ENCODE measurements at regions not wholly inside any gene's neighbourhood (a gene's known extent, or its start where the extent isn't known, plus 50 kb on each side); places are given as distances from the start of the nearest gene placed in this dataset.
A peak's percentile ranks its signal among the peaks of the same experiment; 100 is the strongest.

DNA sequence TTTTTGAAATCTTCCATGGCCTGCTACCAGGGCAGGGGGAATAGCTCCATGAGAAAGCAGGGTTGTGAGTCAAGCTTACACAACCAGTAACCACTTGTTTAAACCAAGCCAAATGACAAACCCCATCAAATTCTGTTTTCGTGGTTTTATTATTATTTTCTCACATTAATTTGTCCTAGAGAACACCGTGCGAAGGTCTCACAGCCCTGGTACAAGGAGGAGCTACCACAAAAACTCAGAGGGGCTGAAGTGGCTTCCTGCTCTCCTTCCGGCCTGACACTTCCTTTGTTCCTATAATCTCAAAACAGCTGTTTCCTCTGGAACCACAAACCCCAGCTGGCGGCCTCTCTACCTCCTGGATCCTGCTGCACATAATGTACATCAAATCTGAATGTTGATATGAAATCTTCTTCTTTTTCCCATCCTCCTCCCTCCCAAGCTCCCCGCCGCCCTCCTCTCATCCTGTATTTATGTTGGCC, 375.9 kb downstream of the MCTP2 start:
- H3K27me3 ChIP-seq (ENCODE audit: control insufficient read depth, insufficient read depth, low read length): no peaks in the 10 kb centered on the region
- FAIRE-seq (no peak), DNase-seq (ENCODE audit: low read depth) (no peak)
- H3K36me3 ChIP-seq (ENCODE audit: control insufficient read depth, insufficient read depth, low read length): no peaks in the 10 kb centered on the region
- TF ChIP-seq, protein P1, sequence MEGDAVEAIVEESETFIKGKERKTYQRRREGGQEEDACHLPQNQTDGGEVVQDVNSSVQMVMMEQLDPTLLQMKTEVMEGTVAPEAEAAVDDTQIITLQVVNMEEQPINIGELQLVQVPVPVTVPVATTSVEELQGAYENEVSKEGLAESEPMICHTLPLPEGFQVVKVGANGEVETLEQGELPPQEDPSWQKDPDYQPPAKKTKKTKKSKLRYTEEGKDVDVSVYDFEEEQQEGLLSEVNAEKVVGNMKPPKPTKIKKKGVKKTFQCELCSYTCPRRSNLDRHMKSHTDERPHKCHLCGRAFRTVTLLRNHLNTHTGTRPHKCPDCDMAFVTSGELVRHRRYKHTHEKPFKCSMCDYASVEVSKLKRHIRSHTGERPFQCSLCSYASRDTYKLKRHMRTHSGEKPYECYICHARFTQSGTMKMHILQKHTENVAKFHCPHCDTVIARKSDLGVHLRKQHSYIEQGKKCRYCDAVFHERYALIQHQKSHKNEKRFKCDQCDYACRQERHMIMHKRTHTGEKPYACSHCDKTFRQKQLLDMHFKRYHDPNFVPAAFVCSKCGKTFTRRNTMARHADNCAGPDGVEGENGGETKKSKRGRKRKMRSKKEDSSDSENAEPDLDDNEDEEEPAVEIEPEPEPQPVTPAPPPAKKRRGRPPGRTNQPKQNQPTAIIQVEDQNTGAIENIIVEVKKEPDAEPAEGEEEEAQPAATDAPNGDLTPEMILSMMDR (IDR thresholded peaks at IDR 0.05; ENCODE audit: insufficient read depth, low read length, severe bottlenecking): no peak
- no peak overlapping the region for H3K4me3 ChIP-seq (ENCODE audit: low read depth, low read length)

DNA sequence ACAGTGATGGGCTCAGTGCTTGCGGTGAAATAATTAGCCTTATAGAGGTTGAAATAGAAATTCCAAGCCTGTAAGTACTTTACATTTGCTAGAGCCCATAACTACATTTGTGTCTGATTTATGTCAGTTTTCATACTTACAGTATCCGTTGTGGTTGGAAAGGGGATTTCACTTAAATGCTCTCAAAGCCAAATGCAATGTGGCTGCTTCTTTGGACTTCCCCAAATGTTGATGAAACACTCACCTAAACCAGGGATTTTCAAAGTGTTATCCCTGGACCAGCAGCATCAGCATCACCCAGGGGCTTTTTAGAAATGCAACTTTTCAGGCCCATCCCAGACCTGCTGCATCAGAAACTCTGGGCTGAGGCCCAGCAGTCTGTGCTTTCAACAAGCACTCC, 378.7 kb downstream of the MCTP2 start:
- TF ChIP-seq, protein P1 (IDR thresholded peaks at IDR 0.05; ENCODE audit: insufficient read depth, low read length, severe bottlenecking): no peak
- Histone ChIP-seq H3K27me3 (ENCODE audit: control insufficient read depth, insufficient read depth, low read length) (no peaks in the 10 kb centered on the region), H3K4me3 (ENCODE audit: low read depth, low read length) (no peak overlapping the region), H3K36me3 (ENCODE audit: control insufficient read depth, insufficient read depth, low read length) (no peaks in the 10 kb centered on the region)
- FAIRE-seq (peak; percentile 18), DNase-seq (ENCODE audit: low read depth) (no peak)

DNA sequence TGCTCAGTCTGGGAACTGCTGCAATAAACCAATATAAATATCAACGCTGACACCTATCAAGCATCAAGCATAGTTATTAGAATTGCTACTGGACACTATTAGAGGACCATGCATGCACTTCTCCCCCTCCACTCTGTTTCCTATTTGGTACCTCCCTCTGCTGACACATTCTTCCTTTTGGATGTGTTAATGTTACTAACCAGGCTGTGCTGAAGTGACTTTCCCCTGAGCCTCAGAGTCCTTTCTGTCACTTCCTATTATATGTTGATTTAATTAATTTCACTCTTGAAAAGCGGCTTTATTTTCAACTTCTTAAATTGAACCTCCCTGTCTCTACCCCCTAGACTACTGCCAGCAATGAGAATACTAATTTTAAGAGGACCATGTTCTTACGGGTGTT, 379.1 kb downstream of the MCTP2 start:
- no peak for DNase-seq (ENCODE audit: low read depth)
- no peak overlapping the region for H3K4me3 ChIP-seq (ENCODE audit: low read depth, low read length)
- no peaks in the 10 kb centered on the region for H3K27me3 ChIP-seq (ENCODE audit: control insufficient read depth, insufficient read depth, low read length)
- no peak for FAIRE-seq
- TF ChIP-seq, protein P1 (IDR thresholded peaks at IDR 0.05; ENCODE audit: insufficient read depth, low read length, severe bottlenecking): no peak
- no peaks in the 10 kb centered on the region for H3K36me3 ChIP-seq (ENCODE audit: control insufficient read depth, insufficient read depth, low read length)

DNA sequence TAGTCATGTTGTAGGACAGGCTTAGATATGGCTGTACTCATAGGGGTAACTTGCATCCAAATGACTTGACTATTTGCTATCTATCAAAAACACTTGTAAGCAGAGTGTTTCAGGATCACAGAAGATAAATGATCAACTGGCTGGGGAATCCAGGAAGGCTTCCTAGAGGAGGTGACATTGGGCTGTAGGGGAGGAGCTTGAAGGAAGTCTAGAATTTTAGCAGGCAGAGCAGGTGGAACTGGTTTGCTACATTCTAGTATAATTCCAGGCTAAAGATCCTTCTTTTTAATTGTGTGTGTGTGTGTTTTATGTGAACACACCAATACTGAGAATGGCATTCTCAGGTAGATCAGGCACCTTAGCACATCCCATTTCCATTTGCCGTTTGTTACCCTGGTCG, 380.3 kb downstream of the MCTP2 start:
- H3K4me3 ChIP-seq (ENCODE audit: low read depth, low read length): no peak overlapping the region
- no peaks in the 10 kb centered on the region for H3K27me3 ChIP-seq (ENCODE audit: control insufficient read depth, insufficient read depth, low read length)
- no peak for FAIRE-seq
- no peaks in the 10 kb centered on the region for H3K36me3 ChIP-seq (ENCODE audit: control insufficient read depth, insufficient read depth, low read length)
- TF ChIP-seq, protein P1 (IDR thresholded peaks at IDR 0.05; ENCODE audit: insufficient read depth, low read length, severe bottlenecking): no peak
- no peak for DNase-seq (ENCODE audit: low read depth)

DNA sequence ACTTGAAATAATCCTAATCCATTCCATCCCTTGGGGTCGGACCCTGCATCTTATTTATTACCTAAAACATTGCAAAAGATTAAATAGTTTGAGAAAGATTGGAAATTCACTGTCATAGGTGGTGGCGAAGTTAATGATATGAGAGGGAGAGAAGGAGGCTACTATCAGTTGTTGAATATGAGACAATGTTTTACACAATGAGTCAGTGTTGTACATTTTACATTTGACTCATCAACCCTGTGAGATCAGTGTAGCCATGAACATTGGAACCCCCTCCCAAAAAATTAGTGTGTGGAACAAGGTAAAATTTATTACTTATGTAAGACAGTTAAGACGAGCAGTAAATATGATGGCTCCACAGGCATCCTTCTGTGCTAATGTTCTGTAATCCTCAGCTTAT, 384.3 kb downstream of the MCTP2 start:
- no peak for FAIRE-seq
- no peaks in the 10 kb centered on the region for H3K27me3 ChIP-seq (ENCODE audit: control insufficient read depth, insufficient read depth, low read length)
- H3K36me3 ChIP-seq (ENCODE audit: control insufficient read depth, insufficient read depth, low read length): no peaks in the 10 kb centered on the region
- no peak overlapping the region for H3K4me3 ChIP-seq (ENCODE audit: low read depth, low read length)
- TF ChIP-seq, protein P1 (IDR thresholded peaks at IDR 0.05; ENCODE audit: insufficient read depth, low read length, severe bottlenecking): no peak
- DNase-seq (ENCODE audit: low read depth): no peak

DNA sequence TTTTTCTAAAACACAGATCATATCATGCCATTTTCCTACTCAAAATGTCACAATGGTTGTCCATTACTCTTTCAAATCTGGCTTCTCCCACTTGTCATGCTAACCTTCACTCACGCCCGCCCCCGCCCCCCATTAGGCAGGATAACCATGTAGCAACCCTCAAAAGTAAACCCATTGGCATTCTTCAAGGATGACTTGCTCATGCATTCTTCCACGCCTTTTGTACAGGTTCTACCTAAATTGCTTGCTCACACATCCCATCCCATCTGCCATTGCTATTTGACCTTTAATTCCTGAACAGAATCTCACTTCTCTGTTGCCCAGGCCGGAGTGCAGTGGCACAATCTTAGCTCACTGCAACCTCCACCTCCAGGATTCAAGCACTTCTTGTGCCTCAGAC, 389.3 kb downstream of the MCTP2 start:
- no peak overlapping the region for H3K4me3 ChIP-seq (ENCODE audit: low read depth, low read length)
- no peaks in the 10 kb centered on the region for H3K36me3 ChIP-seq (ENCODE audit: control insufficient read depth, insufficient read depth, low read length)
- DNase-seq (ENCODE audit: low read depth): peak; percentile 16
- FAIRE-seq: no peak
- no peaks in the 10 kb centered on the region for H3K27me3 ChIP-seq (ENCODE audit: control insufficient read depth, insufficient read depth, low read length)
- TF ChIP-seq, protein P1 (IDR thresholded peaks at IDR 0.05; ENCODE audit: insufficient read depth, low read length, severe bottlenecking): no peak
